GM19240 (cell line): ENCODE measurements at regions not wholly inside any gene's neighbourhood (a gene's known extent, or its start where the extent isn't known, plus 50 kb on each side); places are given as distances from the start of the nearest gene placed in this dataset.

Experiments
- DNase-seq: peaks from one replicate; pipeline ENCODE4 v3.0.0; 2011; ENCODE audit warnings: low spot score; ENCODE audit not compliant: insufficient read length

GRCh38 chr18:66749481-66750035 is 145.7 kb upstream of the CDH19 start:
- DNase-seq, result no peak

DNA sequence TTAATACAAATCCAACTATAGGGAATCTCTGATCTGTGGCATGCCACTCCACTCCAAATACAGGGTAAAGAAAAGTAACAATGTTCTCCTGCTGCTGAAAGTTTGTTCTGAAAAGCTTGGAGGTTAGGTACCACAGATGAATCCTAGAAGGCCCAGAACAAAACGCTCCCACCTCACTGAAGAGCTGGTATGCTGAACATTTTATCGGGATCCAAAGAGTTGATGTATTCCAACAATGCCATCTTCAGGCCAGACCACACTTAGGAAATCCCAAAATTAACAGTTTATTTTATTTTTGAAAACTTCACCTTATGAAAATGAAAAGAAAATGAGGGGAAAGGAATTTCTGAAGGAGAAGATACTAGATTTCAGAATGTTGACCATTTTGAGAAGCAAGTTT is 145.1 kb upstream of the CDH19 start:
- DNase-seq, result no peak

GRCh38 chr18:66742832-66743231 is 138.9 kb upstream of the CDH19 start:
- DNase-seq, result no peak

DNA sequence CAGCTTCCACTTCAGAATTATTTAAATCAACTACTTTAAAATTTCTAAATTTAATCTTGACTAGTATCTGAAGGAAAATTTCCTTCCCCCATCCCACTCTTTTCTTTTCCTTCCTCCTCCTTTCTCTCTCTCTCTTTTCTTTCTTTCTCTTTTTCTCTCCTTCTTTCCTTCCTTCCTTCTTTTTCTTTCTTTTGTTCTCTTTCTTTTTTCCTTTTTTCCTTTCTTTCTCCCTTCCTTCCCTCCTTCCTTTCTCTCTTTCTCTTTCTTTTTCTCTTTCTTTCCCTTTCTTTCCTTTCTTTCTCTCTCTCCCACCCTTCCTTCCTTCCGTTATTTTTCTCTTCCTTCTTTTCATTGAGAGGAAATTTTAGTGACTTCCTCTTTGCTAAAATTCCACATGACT is 132.0 kb upstream of the CDH19 start:
- DNase-seq, result no peak

DNA sequence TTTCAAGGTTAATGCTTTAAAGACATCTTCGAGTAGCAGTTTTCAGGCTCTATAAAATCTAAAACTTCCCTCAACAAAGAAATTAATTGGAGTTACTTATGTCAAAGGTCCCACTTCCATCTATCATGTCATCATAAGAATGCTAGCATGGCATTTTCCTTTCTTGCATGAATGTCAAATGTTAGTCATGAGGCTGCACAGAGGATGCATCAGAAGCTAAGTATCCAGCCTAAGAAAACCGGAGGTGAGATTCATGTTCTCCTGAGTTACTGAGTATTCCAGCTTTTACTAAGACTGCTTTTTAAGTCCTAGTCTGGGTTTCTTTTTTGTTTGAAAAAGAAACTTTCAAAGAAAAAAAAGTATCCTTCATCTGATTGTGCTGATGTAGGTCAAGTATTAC is 130.6 kb upstream of the CDH19 start:
- no peak for DNase-seq

DNA sequence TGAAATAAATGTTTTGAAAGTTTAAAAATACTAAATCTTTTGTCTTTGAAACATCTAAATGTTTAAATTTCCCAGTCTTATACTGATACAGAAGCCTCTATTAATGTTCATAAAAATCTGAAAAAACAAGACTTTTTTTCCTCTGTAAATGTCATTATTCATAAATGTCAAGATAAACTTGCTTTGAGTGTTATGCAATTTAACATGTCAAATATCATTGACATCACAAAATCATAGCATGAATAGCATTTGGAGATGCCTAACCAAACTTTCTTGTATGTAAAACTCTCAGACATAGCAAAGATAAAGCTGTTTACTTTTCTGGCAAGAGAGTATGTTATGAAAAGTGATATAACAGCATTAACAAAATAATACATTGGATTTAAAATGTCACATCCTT is 128.0 kb upstream of the CDH19 start:
- DNase-seq, result no peak

GRCh38 chr18:66729442-66730239 is 125.8 kb upstream of the CDH19 start:
- DNase-seq, result no peak

DNA sequence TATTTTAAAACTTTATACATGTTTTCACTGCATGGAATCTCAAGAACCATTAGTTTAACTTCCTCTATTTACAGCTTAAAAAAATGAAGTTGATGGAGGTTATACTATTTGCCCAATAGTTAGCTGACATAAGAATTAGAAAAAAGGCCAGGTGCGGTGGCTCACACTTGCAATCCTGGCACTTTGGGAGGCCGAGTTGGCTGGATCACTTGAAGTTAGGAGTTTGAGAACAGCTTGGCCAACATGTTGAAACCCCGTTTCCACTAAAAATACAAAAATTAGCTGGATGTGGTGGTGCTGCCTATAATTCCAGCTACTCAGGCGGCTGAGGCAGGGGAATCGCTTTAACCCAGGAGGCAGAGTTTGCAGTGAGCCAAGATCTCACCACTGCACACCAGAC is 125.1 kb upstream of the CDH19 start:
- DNase-seq, result no peak

- DNase-seq, result no peak
These were observed 124.1 kb upstream of the CDH19 start for GRCh38 chr18:66727991-66728390.

DNA sequence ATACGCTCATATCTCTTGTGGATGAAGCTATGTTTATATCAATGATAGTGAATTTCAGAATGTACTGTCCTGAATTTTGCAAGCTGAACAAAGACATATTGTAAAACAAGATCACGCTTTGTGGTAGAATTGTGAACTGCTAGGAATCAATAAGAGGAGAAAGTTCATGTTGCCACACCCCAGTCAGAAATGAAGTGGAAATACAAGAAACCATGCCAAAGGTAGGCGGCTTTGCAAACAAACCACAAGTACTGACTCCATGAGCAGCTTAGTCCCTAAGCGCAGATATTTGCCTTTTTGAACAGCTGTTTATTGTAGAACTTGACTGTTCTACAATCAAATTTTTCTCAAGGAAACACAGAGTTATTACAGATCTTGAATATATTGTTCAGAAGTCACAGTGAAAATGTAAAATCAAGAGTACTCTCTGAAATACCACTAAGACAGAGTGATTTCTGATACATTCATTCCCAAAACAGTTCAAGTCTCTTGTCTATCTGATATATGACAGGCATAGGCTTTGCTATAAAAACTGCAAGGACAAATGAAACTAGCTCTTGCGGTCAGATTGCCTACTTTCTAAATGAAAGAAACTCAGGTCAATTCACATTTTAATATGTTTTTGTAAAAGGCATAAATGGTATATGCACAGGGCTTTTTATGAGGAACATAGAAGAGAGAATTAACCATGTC is 120.9 kb upstream of the CDH19 start:
- DNase-seq, result no peak

DNA sequence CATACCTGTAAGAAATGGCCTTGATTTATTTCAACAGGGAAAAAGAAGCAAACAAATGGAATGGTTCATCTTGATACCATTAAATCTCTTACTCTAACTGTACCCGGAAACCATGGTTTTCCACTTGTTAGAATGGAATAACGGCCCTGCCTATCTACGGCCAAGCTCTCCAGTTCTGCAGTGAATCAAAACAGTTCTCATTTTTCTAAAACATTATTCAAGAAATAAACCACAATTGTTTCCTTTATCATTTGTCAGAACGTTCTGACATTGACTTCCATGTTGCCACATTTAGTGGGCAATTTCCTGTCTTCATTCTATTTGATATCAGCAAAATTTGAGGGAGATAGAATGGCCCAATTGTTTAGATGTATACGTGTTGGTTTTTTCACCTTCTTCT is 118.8 kb upstream of the CDH19 start:
- DNase-seq, result no peak

DNA sequence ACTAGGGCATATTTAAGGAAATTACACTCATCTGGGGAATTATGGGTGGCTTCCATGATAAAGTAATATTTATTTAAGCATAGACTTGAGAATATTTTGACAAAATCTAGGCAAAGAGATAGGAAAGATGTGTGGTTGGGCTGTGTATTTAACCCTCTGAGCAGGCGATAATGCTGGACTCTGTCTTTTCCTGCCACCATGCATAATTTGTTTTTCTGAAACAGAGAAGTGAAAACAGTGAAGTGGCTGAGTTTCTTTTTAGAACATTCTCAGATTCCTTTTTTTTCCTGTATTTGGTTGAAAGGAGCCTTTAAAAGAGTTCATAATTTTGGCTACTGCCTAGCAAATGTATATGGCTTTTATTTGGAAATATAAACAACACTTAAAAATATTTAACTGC is 104.8 kb upstream of the CDH19 start:
- DNase-seq, result no peak

DNA sequence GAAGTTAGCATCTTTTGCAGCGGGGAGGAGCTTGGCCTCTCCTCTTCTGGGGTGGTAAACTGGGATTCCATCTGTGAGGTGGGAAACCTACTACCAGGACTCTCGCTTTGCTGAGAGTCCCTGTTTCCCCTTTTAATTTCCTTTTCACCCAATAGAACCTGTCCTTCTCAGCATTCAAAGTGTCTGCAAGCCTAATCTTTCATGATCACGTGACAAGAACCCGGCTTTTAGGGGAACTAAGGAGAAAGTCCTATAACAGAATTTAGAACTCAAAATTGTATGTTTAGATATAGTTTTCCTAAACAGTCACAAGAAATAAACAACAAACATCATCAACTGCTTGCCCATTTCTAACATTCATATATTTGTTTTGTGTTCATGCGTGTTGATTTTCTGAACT is 103.6 kb upstream of the CDH19 start:
- no peak for DNase-seq

GRCh38 chr18:66695281-66695680 is 91.4 kb upstream of the CDH19 start:
- no peak for DNase-seq

DNA sequence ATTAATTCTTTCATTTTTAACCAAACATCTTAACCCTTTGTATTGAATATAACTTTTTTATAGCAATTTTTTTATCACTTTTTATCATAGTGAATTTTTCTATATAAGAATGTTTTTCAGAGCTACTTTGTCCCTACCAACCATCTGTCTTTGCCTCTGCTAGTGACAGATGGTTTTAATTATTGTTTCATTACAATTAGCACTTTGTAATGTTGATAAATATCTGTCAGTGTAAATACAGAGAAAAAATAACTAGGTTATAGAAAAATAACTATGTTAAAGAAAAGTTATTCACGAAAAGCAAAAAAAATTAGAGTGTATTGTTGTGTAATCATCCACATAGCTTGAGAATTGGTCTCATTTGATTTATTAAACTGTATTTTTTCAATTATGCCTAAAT is 91.0 kb upstream of the CDH19 start:
- DNase-seq, result no peak

- no peak for DNase-seq
These were observed 83.7 kb upstream of the CDH19 start for GRCh38 chr18:66687635-66688034.

DNA sequence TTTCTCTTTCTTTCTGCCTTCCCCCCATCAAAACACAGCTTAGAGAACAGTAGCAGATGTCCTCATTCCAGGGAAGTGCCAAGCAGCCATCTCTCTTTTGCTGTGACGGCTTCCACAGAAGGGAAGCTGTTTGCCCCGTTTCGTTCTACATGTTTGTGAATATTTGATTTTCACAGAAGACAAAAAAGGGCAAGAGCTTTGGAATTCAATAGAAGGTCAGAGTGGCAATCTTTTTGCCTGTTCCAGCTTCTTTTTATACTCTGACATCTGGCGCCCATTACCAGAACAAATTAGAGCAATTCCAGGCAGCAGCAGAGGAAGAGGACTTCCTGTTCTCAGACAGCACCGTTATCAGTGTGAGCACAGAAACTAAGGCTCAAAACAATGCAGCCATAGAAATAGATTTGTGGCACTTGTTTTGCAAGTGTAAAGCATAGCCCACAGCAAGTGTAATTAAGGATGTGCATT is 79.0 kb upstream of the CDH19 start:
- DNase-seq, result no peak

DNA sequence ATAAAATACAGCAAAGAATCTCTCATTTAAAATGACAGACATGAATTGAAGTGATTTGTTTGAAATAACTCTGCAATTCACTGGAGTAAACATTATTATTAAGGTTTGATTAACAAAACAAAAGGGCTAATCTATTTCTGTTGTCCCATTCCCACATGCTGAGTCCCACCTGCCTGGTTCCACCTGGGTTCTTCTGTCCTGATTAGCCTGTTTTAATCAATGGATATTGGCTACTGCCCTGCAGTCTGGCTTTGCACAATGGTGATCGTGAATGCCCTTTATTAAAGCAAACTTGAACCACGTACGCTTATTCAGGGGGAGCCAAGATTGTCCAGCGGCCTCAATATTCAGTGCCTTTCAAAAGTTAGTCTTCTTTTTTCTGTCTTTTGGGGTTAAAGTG is 72.8 kb upstream of the CDH19 start:
- DNase-seq, result no peak

DNA sequence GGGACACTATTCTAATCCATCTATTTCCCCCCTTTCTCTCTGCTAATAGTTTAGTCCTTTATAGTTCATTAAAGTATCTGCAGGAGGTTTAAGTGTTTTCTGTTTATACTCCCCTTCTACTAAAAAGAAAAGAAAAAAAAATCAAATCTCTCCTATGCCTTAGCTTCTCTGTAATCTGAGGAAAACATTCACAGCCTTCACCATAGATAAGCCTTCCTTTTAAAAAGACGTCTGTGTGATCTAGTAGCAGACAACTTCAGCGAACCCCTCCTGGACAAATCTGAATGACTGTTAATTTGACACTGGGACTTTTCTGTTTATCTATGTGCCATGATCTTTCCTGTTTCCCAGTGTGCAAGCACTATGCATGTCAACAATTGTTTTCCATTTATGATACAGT is 70.4 kb upstream of the CDH19 start:
- DNase-seq, result no peak

- DNase-seq, result no peak
These were observed 64.8 kb upstream of the CDH19 start for GRCh38 chr18:66668706-66669105.

GRCh38 chr18:66662632-66663031 is 58.7 kb upstream of the CDH19 start:
- no peak for DNase-seq

GRCh38 chr18:66655407-66655806 is 51.5 kb upstream of the CDH19 start:
- DNase-seq, result no peak
